Adrenal gland (tissue), 5 donors: ENCODE measurements at regions not wholly inside any gene's neighbourhood (a gene's known extent, or its start where the extent isn't known, plus 50 kb on each side); places are given as distances from the start of the nearest gene placed in this dataset.

Experiments used
- CTCF ChIP-seq, 6 experiments: fragments of 450-650 bp in 4 of 6; fragments of 200-600 bp in 2 of 6; sonication (generic) in 1 of 6; IDR thresholded peaks; 1 replicate in 5 of 6; 2 replicates in 1 of 6; pipeline versions ENCODE4 v1.5.1 to v1.8.0; 2016 to 2021; ENCODE audit warnings: antibody characterized with exemption in 6 of 6, mild to moderate bottlenecking in 2 of 6, moderate library complexity in 1 of 6
- POLR2A ChIP-seq, 2 donors: fragments of 450-650 bp; IDR thresholded peaks; one replicate each; pipeline ENCODE4 v1.6.1; 2017; ENCODE audit warnings: antibody characterized with exemption in 2 of 2, mild to moderate bottlenecking in 2 of 2, moderate library complexity in 1 of 2
- donor health status: DM: no; HTN: no; CAD: no.

DNA sequence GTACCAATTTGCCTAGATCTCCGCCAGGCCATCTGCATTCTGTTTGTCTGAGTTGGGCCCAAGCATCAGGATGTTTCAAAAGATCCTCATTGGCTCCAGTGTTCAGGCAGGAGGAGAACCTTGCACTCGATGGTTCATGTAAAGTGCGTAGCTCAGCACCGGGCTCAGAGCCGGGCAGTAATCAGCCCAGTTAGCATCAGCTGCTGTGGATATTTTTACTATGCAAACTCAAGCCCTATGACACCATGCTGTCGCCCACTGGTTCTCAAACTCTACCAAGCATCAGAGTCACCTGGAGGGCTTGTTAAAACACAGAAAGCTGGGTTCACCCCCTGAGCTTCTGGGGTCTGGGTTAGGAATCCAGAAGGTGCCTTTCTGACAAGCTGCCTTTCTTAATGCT is 310.8 kb downstream of the SHQ1 start:
- TF ChIP-seq POLR2A (IDR thresholded peaks at IDR 0.05) = no peak
- no peak for TF ChIP-seq CTCF (IDR thresholded peaks at IDR 0.05)
